ENCODE measurements at regions not wholly inside any gene's neighbourhood (a gene's known extent, or its start where the extent isn't known, plus 50 kb on each side); places are given as distances from the start of the nearest gene placed in this dataset.

DNA sequence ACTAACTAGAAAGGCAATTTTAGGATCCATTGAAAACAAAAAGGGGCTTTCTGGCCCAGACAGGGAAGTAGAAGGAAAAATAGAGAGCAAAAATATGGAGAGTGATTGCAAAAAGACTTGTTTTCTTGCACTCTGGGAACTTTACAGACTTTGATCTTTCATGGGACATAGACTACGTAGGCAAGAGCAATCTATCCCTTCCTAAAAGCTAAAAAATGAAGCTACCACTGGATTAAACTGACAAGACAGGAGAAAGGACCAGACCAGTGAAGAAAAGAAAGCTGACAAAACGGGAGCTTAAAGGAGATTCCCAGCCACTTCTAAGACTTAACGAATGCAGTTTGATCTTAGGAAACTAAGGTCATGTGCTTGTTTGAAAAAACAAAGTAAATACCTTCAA is 524.5 kb downstream of the KLF5 start:
- TF ChIP-seq, protein P1, sequence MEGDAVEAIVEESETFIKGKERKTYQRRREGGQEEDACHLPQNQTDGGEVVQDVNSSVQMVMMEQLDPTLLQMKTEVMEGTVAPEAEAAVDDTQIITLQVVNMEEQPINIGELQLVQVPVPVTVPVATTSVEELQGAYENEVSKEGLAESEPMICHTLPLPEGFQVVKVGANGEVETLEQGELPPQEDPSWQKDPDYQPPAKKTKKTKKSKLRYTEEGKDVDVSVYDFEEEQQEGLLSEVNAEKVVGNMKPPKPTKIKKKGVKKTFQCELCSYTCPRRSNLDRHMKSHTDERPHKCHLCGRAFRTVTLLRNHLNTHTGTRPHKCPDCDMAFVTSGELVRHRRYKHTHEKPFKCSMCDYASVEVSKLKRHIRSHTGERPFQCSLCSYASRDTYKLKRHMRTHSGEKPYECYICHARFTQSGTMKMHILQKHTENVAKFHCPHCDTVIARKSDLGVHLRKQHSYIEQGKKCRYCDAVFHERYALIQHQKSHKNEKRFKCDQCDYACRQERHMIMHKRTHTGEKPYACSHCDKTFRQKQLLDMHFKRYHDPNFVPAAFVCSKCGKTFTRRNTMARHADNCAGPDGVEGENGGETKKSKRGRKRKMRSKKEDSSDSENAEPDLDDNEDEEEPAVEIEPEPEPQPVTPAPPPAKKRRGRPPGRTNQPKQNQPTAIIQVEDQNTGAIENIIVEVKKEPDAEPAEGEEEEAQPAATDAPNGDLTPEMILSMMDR (IDR thresholded peaks at IDR 0.05; ENCODE audit: unreplicated experiment), result no peak
- H3K27ac Mint-ChIP-seq (ENCODE audit: unreplicated experiment), result no peak overlapping the region
- no peaks in the 10 kb centered on the region for H3K36me3 Mint-ChIP-seq (ENCODE audit: low read depth, unreplicated experiment)
- no peaks in the 10 kb centered on the region for H3K27me3 Mint-ChIP-seq (ENCODE audit: unreplicated experiment)
- no peak overlapping the region for H3K4me3 Mint-ChIP-seq (ENCODE audit: unreplicated experiment)
- H3K9me3 Mint-ChIP-seq (ENCODE audit: unreplicated experiment), result no peaks in the 10 kb centered on the region
- DNase-seq (ENCODE audit: low spot score), result no peak
- no peaks in the 10 kb centered on the region for H3K4me1 Mint-ChIP-seq (ENCODE audit: unreplicated experiment)

GRCh38 chr13:73580513-73581267 is 521.9 kb downstream of the KLF5 start:
- DNase-seq (ENCODE audit: low spot score), result no peak
- H3K4me3 Mint-ChIP-seq (ENCODE audit: unreplicated experiment), result no peak overlapping the region
- no peak overlapping the region for H3K27ac Mint-ChIP-seq (ENCODE audit: unreplicated experiment)
- no peaks in the 10 kb centered on the region for H3K9me3 Mint-ChIP-seq (ENCODE audit: unreplicated experiment)
- H3K4me1 Mint-ChIP-seq (ENCODE audit: unreplicated experiment), result no peaks in the 10 kb centered on the region
- H3K27me3 Mint-ChIP-seq (ENCODE audit: unreplicated experiment), result no peaks in the 10 kb centered on the region
- no peaks in the 10 kb centered on the region for H3K36me3 Mint-ChIP-seq (ENCODE audit: low read depth, unreplicated experiment)
- TF ChIP-seq, protein P1 (IDR thresholded peaks at IDR 0.05; ENCODE audit: unreplicated experiment), result no peak

DNA sequence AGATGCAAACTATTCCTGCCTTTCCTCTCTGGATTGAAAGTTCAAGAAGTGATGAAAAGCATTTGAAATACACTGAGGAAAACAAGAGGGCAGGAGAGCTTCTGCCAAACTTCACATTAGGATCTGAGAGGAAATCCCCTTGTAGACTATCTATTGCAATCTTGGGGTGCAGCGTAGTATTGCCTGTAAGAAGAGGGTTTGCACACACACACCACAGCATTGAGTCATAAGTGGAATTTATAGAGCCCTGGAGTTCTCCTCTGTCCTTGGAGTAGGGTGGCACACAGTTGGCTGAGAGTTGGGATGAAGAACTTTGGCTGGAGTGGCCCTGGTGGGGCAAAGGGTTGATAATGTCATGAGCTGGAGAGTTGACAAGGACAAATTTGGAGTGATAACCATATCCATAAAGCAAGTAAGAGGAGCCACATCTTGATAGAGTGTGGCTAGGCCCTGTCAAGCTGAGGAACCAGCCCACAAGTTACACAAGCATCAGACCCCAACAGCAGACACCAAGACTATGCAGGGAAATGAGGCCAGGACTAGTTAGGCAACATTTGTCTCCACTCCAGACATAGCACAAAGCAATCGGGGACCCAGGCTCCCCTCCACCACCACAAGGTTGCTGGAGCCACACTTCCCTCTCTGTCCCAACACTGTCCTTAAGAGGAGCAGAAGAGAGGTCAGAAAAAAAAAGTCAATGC is 520.9 kb downstream of the KLF5 start:
- Mint-ChIP-seq H3K4me1 (ENCODE audit: unreplicated experiment) (no peaks in the 10 kb centered on the region), H3K36me3 (ENCODE audit: low read depth, unreplicated experiment) (no peaks in the 10 kb centered on the region), H3K4me3 (ENCODE audit: unreplicated experiment) (no peak overlapping the region), H3K9me3 (ENCODE audit: unreplicated experiment) (no peaks in the 10 kb centered on the region), H3K27ac (ENCODE audit: unreplicated experiment) (no peak overlapping the region), H3K27me3 (ENCODE audit: unreplicated experiment) (no peaks in the 10 kb centered on the region)
- DNase-seq (ENCODE audit: low spot score), result no peak
- TF ChIP-seq, protein P1 (IDR thresholded peaks at IDR 0.05; ENCODE audit: unreplicated experiment), result no peak

DNA sequence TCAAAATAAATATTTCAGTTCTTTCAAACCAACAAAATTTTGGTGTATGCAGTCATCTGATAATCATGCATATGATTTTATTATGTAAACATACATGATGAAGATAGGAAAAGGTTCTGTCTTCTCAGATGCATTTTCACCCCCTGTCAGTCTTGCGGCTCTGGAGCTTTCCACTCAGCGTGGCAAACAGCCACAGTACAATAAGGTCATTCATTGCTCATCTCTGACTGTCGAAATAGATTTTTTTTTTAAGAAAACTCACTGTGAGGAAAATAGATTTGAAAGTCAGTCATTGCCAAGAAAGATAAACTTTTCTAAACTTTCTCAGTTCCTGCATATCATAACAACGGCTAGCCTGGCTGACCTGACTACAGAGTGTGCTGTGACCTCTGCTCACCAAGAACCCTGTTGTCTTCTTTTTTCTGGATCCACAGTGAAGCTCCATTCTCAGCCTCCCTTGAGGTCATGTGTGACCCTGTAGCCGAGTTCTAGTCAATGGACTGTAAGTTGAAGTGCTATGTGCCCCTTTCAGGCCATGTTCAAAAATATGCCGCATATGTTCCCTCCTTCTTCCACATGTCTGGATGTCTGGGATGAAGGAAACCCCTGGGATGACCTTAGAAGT is 519.6 kb downstream of the KLF5 start:
- no peaks in the 10 kb centered on the region for H3K36me3 Mint-ChIP-seq (ENCODE audit: low read depth, unreplicated experiment)
- no peak overlapping the region for H3K27ac Mint-ChIP-seq (ENCODE audit: unreplicated experiment)
- DNase-seq (ENCODE audit: low spot score), result no peak
- TF ChIP-seq, protein P1 (IDR thresholded peaks at IDR 0.05; ENCODE audit: unreplicated experiment), result no peak
- H3K27me3 Mint-ChIP-seq (ENCODE audit: unreplicated experiment), result no peaks in the 10 kb centered on the region
- H3K4me1 Mint-ChIP-seq (ENCODE audit: unreplicated experiment), result no peaks in the 10 kb centered on the region
- no peak overlapping the region for H3K4me3 Mint-ChIP-seq (ENCODE audit: unreplicated experiment)
- H3K9me3 Mint-ChIP-seq (ENCODE audit: unreplicated experiment), result no peaks in the 10 kb centered on the region

- Mint-ChIP-seq H3K27me3 (ENCODE audit: unreplicated experiment) (no peaks in the 10 kb centered on the region), H3K27ac (ENCODE audit: unreplicated experiment) (no peak overlapping the region), H3K4me1 (ENCODE audit: unreplicated experiment) (no peaks in the 10 kb centered on the region), H3K4me3 (ENCODE audit: unreplicated experiment) (no peak overlapping the region), H3K36me3 (ENCODE audit: low read depth, unreplicated experiment) (no peaks in the 10 kb centered on the region), H3K9me3 (ENCODE audit: unreplicated experiment) (no peaks in the 10 kb centered on the region)
- TF ChIP-seq, protein P1 (IDR thresholded peaks at IDR 0.05; ENCODE audit: unreplicated experiment), result no peak
- DNase-seq (ENCODE audit: low spot score), result no peak
These were observed 517.5 kb downstream of the KLF5 start for GRCh38 chr13:73576291-73576690.

Data from endothelial cell (in vitro differentiated cells).